Activated naive CD8-positive, alpha-beta T cell treated with anti-CD3 and anti-CD28 coated beads, Interleukin-2, amount 10 ng/mL, durations not matched to agents 7 days and 5 days (primary cell): ENCODE measurements at regions not wholly inside any gene's neighbourhood (a gene's known extent, or its start where the extent isn't known, plus 50 kb on each side); places are given as distances from the start of the nearest gene placed in this dataset.

Experiments
- ATAC-seq: fragments of 150-1000 bp; cut with Tn5 transposase; one replicate; pipeline ENCODE4 v1.10.0; 2021; ENCODE audit warnings: low read depth, moderate library complexity
- POLR2A ChIA-PET: fragments of 350-600 bp; sonication (Branson Sonifier 250); formaldehyde crosslinking; loops from one replicate; lab custom pipeline; 2021; ENCODE audit warnings: antibody characterized with exemption; lab: Charles Lee
- DNase-seq: peaks from one replicate; pipeline ENCODE4 v3.0.0; 2021
- H3K27ac Mint-ChIP-seq: one replicate; pipeline ENCODE4 v1.8.0; 2022; ENCODE audit warnings: mild to moderate bottlenecking, mixed read lengths
- H3K27me3 Mint-ChIP-seq: one replicate; pipeline ENCODE4 v1.8.0; 2022; ENCODE audit warnings: mild to moderate bottlenecking, moderate library complexity, mixed read lengths
- H3K36me3 Mint-ChIP-seq: one replicate; pipeline ENCODE4 v1.8.0; 2021; ENCODE audit warnings: mild to moderate bottlenecking, mixed read lengths
- H3K4me1 Mint-ChIP-seq: one replicate; pipeline ENCODE4 v1.8.0; 2021; ENCODE audit warnings: mixed read lengths
- H3K4me3 Mint-ChIP-seq: one replicate; pipeline ENCODE4 v1.8.0; 2022; ENCODE audit warnings: mild to moderate bottlenecking, moderate library complexity, mixed read lengths
- H3K9me3 Mint-ChIP-seq: one replicate; pipeline ENCODE4 v1.8.0; 2021; ENCODE audit warnings: mixed read lengths

DNA sequence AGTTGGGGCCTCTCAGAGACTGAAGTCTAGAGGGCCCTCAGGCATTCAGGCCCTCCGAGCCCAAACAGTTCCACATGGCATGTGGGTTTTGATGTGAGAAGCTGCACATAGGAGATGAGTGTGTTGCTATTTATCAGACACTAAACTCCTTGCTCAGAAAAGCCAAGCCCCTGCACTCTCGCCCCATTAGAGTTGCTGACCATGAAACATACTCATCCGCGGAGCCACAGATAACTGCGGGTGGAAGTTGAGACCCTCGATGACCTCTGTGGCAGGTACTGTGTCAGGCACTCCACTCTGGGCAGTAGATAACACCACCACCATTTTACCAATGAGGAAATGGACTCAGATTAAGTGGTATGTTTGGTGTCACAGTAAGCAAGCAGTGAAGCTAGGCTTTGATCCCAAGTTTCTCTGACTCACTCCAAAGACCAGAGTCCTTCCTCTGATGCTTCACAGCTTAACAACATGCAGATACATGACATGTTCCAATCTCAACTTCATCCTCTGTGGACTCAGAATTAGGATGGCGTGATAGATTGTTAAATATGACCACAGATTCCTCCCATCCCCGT, 202.1 kb downstream of the ADAMTS15 start:
- no peak overlapping the region for H3K27ac Mint-ChIP-seq
- DNase-seq, result no peak
- POLR2A ChIA-PET, result no interaction called here
- H3K27me3 Mint-ChIP-seq, result no peaks in the 10 kb centered on the region
- ATAC-seq, result no peak
- H3K4me1 Mint-ChIP-seq, result no peaks in the 10 kb centered on the region
- H3K36me3 Mint-ChIP-seq, result no peaks in the 10 kb centered on the region
- no peak overlapping the region for H3K4me3 Mint-ChIP-seq
- no peaks in the 10 kb centered on the region for H3K9me3 Mint-ChIP-seq

GRCh38 chr11:130651066-130651855, 202.8 kb downstream of the ADAMTS15 start:
- DNase-seq, result no peak
- H3K4me1 Mint-ChIP-seq, result no peaks in the 10 kb centered on the region
- H3K27me3 Mint-ChIP-seq, result no peaks in the 10 kb centered on the region
- no peaks in the 10 kb centered on the region for H3K9me3 Mint-ChIP-seq
- POLR2A ChIA-PET, result no interaction called here
- H3K27ac Mint-ChIP-seq, result no peak overlapping the region
- no peak overlapping the region for H3K4me3 Mint-ChIP-seq
- H3K36me3 Mint-ChIP-seq, result no peaks in the 10 kb centered on the region
- ATAC-seq, result no peak

GRCh38 chr11:130652671-130653335, 204.4 kb downstream of the ADAMTS15 start:
- Mint-ChIP-seq H3K27me3 (peaks cover 2% of the 10 kb centered on the region), H3K4me3 (no peak overlapping the region), H3K9me3 (peaks cover 2% of the 10 kb centered on the region), H3K4me1 (no peaks in the 10 kb centered on the region), H3K36me3 (no peaks in the 10 kb centered on the region), H3K27ac (no peak overlapping the region)
- ATAC-seq (no peak), DNase-seq (no peak)
- POLR2A ChIA-PET, result no interaction called here

- POLR2A ChIA-PET, result no interaction called here
- no peak overlapping the region for H3K27ac Mint-ChIP-seq
- DNase-seq, result no peak
These were observed 205.6 kb downstream of the ADAMTS15 start for GRCh38 chr11:130653838-130654636.

DNA sequence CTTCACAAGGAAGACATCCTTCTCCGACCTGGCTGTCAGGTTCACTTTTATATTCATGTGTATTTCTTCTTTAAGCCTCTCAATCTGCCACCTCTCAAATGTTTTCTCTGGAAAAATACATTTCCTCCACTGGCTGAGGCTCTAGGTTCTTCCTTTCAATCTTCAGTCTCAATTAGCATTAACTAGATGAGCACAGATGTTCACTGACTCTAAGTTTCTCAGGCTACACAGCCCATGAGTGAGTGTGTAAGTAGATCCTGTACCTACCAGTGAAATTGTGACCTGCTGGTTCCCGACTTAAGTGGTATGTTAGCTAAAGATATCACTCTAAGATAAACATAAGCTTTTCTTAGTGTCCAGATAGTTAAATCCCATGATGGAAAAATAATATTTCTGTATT, 206.9 kb downstream of the ADAMTS15 start:
- H3K27me3 Mint-ChIP-seq, result peaks cover 2% of the 10 kb centered on the region
- POLR2A ChIA-PET, result no interaction called here
- H3K9me3 Mint-ChIP-seq, result peaks cover 2% of the 10 kb centered on the region

More at GRCh38 chr11:130653838-130654636, 205.6 kb downstream of the ADAMTS15 start:
- Mint-ChIP-seq H3K36me3 (no peaks in the 10 kb centered on the region), H3K9me3 (peaks cover 2% of the 10 kb centered on the region), H3K27me3 (peaks cover 2% of the 10 kb centered on the region), H3K4me1 (no peaks in the 10 kb centered on the region), H3K4me3 (no peak overlapping the region)
- ATAC-seq, result no peak

DNA sequence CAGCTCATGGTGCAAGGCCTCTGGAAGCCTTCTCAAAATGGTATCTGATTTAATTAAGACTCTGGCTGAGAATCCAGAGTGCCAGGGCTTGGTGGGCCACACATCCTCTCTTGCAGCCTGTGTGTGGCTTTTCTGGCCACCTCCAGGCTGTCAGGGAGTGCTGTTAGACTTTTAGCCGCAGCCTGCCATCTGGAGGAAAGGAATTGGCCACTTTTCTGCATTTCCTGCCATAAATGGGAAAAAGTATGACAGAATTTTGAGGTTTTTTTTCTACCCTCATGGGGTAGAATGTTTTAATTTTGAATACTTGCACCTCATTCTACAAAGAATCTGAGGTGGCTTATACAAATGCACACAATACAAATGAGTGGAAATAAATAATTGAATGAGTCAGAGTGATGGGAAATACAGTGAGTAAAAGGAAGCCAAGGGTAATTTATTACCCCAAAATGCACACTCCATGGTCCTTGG, 218.4 kb downstream of the ADAMTS15 start:
- Mint-ChIP-seq H3K27ac (no peak overlapping the region), H3K36me3 (no peaks in the 10 kb centered on the region), H3K9me3 (no peaks in the 10 kb centered on the region), H3K4me3 (no peak overlapping the region), H3K27me3 (no peaks in the 10 kb centered on the region), H3K4me1 (no peaks in the 10 kb centered on the region)
- POLR2A ChIA-PET, result no interaction called here
- ATAC-seq (no peak), DNase-seq (no peak)

More for the DNA sequence above, 206.9 kb downstream of the ADAMTS15 start:
- DNase-seq (no peak), ATAC-seq (no peak)
- H3K36me3 Mint-ChIP-seq, result no peaks in the 10 kb centered on the region
- H3K4me1 Mint-ChIP-seq, result no peaks in the 10 kb centered on the region
- no peak overlapping the region for H3K27ac Mint-ChIP-seq
- H3K4me3 Mint-ChIP-seq, result no peak overlapping the region

- H3K27me3 Mint-ChIP-seq, result no peaks in the 10 kb centered on the region
- DNase-seq (no peak), ATAC-seq (no peak)
- H3K4me3 Mint-ChIP-seq, result no peak overlapping the region
- no peaks in the 10 kb centered on the region for H3K4me1 Mint-ChIP-seq
- POLR2A ChIA-PET, result no interaction called here
- H3K9me3 Mint-ChIP-seq, result no peaks in the 10 kb centered on the region
- no peak overlapping the region for H3K27ac Mint-ChIP-seq
- H3K36me3 Mint-ChIP-seq, result no peaks in the 10 kb centered on the region
These were observed 220.3 kb downstream of the ADAMTS15 start for GRCh38 chr11:130668751-130669150.

- H3K4me1 Mint-ChIP-seq, result no peaks in the 10 kb centered on the region
- DNase-seq (no peak), ATAC-seq (no peak)
- H3K27ac Mint-ChIP-seq, result no peak overlapping the region
- H3K36me3 Mint-ChIP-seq, result no peaks in the 10 kb centered on the region
- no peaks in the 10 kb centered on the region for H3K27me3 Mint-ChIP-seq
- H3K9me3 Mint-ChIP-seq, result no peaks in the 10 kb centered on the region
- POLR2A ChIA-PET, result no interaction called here
- H3K4me3 Mint-ChIP-seq, result no peak overlapping the region
These were observed 221.8 kb downstream of the ADAMTS15 start for GRCh38 chr11:130670200-130670599.

DNA sequence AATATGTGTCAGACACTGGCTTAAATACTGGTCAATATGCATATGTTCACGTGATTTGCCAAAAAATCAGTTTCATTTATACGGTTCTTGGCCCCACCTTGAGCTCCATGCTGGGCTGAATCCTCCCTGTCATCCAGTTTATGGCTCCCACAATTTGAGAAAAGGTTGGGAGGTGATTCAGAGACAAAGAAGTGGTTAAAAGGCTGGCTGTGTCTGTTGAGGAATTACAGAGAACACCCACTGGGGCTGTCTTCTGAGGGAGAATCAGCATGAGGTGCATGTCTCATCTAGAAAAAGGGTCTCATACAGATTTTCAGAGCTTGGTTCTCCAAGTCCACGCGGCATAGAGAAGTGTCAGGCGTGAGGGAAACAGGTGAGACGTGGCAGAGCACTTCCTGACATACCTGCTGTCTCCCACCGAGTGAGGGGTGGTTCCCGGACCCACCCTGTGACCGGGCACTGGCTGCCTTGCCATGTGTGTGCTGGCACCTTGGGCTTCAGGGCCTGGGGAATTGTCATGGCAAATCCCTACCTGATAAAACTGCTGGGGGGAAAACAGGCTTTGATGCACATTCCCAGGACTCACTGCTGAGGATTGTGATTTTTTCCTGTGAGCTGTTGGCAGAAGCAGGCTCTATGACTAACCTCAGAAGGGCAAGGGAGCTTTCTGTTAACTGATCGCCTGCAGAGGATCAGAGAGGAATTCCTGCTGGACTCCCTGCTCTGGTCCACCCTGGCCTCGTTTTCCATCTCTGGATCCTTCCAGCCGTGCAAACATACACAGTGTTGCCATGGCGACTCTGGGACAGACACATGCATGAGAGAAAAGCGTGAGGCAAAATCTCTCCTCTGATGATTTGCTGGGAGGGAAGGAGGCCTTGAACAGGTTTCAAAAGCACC, 223.6 kb downstream of the ADAMTS15 start:
- ATAC-seq, result no peak
- peaks cover 1% of the 10 kb centered on the region for H3K27me3 Mint-ChIP-seq
- no peaks in the 10 kb centered on the region for H3K36me3 Mint-ChIP-seq
- POLR2A ChIA-PET, result no interaction called here
- H3K4me1 Mint-ChIP-seq, result no peaks in the 10 kb centered on the region
- no peaks in the 10 kb centered on the region for H3K9me3 Mint-ChIP-seq
- H3K4me3 Mint-ChIP-seq, result no peak overlapping the region
- DNase-seq, result no peak
- H3K27ac Mint-ChIP-seq, result no peak overlapping the region

- no peaks in the 10 kb centered on the region for H3K36me3 Mint-ChIP-seq
These were observed 224.5 kb downstream of the ADAMTS15 start for GRCh38 chr11:130672911-130673310.

DNA sequence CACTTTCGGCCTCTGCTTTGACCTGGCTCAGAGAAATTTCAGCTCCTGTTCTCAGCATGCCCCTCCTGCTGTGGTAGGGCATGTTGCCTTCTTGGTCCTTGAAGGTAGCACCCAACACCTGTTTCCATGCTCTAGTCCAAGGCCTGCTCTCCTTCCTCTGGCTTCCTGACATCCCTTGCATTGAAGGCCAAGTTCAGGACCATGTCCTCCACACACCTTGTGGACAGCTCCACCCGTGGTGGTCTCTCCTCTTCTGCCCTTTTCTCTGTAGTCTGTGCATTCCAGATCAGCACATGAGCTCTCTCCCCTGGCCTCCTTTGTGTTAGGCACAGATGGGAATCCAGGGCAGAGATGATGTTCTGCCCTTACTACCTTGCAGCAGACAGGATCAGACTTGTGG, 225.3 kb downstream of the ADAMTS15 start:
- Mint-ChIP-seq H3K9me3 (peaks cover 1% of the 10 kb centered on the region), H3K27ac (no peak overlapping the region), H3K4me3 (no peak overlapping the region), H3K27me3 (peaks cover 1% of the 10 kb centered on the region), H3K36me3 (no peaks in the 10 kb centered on the region), H3K4me1 (no peaks in the 10 kb centered on the region)
- POLR2A ChIA-PET, result no interaction called here
- ATAC-seq (no peak), DNase-seq (no peak)

More at GRCh38 chr11:130672911-130673310, 224.5 kb downstream of the ADAMTS15 start:
- H3K9me3 Mint-ChIP-seq, result no peaks in the 10 kb centered on the region
- no peak for DNase-seq
- H3K4me3 Mint-ChIP-seq, result no peak overlapping the region
- H3K27ac Mint-ChIP-seq, result no peak overlapping the region
- peaks cover 1% of the 10 kb centered on the region for H3K27me3 Mint-ChIP-seq
- H3K4me1 Mint-ChIP-seq, result no peaks in the 10 kb centered on the region
- no peak for ATAC-seq
- POLR2A ChIA-PET, result no interaction called here

GRCh38 chr11:130674686-130675308, 226.4 kb downstream of the ADAMTS15 start:
- Mint-ChIP-seq H3K36me3 (no peaks in the 10 kb centered on the region), H3K27me3 (peaks cover 1% of the 10 kb centered on the region), H3K27ac (no peak overlapping the region), H3K4me1 (no peaks in the 10 kb centered on the region), H3K4me3 (no peak overlapping the region), H3K9me3 (peaks cover 9% of the 10 kb centered on the region)
- POLR2A ChIA-PET, result no interaction called here
- ATAC-seq (no peak), DNase-seq (no peak)
